Mucosa of descending colon (tissue), 3 donors: ENCODE measurements at regions not wholly inside any gene's neighbourhood (a gene's known extent, or its start where the extent isn't known, plus 50 kb on each side); places are given as distances from the start of the nearest gene placed in this dataset.

Experiments used
- ATAC-seq: fragments of 200-7000 bp; cut with Tn5 transposase; one replicate; pipeline ENCODE4 v1.9.1; 2020; ENCODE audit warnings: mild to moderate bottlenecking, moderate library complexity
- DNase-seq, 3 donors: peaks; one replicate each; pipeline ENCODE4 v3.0.0-alpha.2; 2020
- H3K36me3 ChIP-seq: fragments of 200-600 bp; one replicate; pipeline ENCODE4 v1.8.0; 2021; ENCODE audit warnings: low read depth, mild to moderate bottlenecking
- H3K4me1 ChIP-seq: fragments of 200-600 bp; one replicate; pipeline ENCODE4 v1.8.0; 2021; ENCODE audit warnings: low read depth, mild to moderate bottlenecking
- H3K4me3 ChIP-seq: fragments of 200-600 bp; one replicate; pipeline ENCODE4 v1.8.0; 2021; ENCODE audit warnings: mild to moderate bottlenecking
- H3K9me3 ChIP-seq: fragments of 200-600 bp; one replicate; pipeline ENCODE4 v1.8.0; 2021; ENCODE audit warnings: mild to moderate bottlenecking
- CTCF ChIP-seq: fragments of 200-600 bp; IDR thresholded peaks from one replicate; pipeline ENCODE4 v1.8.0; 2022; ENCODE audit warnings: antibody characterized with exemption, mild to moderate bottlenecking
- intact Hi-C, 2 donors: fragments of 100-400 bp; cut with DNase I in 1 of 2; cut with micrococcal nuclease in 1 of 2; formaldehyde crosslinking; loops; one replicate each; pipeline versions ENCODE4 v1.11.0 to v1.11.1; 2022; cut with DNase I, micrococcal nuclease
- donor health status: DM: no; HTN: no; CAD: no; lungs with moderate emphysema.
- donor health status: DM: no; HTN: no; CAD: no.
- donor health status: DM: no; HTN: yes; CAD: no.

- no peak for TF ChIP-seq CTCF
- no peak for DNase-seq
- no peaks in the 10 kb centered on the region for H3K36me3 ChIP-seq
- H3K9me3 ChIP-seq, result peaks cover 1% of the 10 kb centered on the region
- no peak overlapping the region for H3K4me3 ChIP-seq
- H3K4me1 ChIP-seq, result no peaks in the 10 kb centered on the region
- intact Hi-C loops, result no loop called here
- ATAC-seq, result no peak
These were observed 71.7 kb upstream of the GTSF1L start for GRCh38 chr20:43798291-43799149.

GRCh38 chr20:43794326-43794725, 67.5 kb upstream of the GTSF1L start:
- TF ChIP-seq CTCF, result no peak
- ATAC-seq (no peak), DNase-seq (no peak)
- Histone ChIP-seq H3K36me3 (no peaks in the 10 kb centered on the region), H3K4me3 (no peak overlapping the region), H3K9me3 (no peaks in the 10 kb centered on the region), H3K4me1 (no peaks in the 10 kb centered on the region)
- intact Hi-C loops, result no loop called here

- no peaks in the 10 kb centered on the region for H3K9me3 ChIP-seq
- no peak for ATAC-seq
- no peak overlapping the region for H3K4me3 ChIP-seq
- no peak for DNase-seq
- H3K36me3 ChIP-seq, result no peaks in the 10 kb centered on the region
- intact Hi-C loops, result no loop called here
- no peaks in the 10 kb centered on the region for H3K4me1 ChIP-seq
- no peak for TF ChIP-seq CTCF
These were observed 62.8 kb upstream of the GTSF1L start for GRCh38 chr20:43789593-43789992.

- Histone ChIP-seq H3K9me3 (no peaks in the 10 kb centered on the region), H3K4me1 (no peaks in the 10 kb centered on the region), H3K36me3 (no peaks in the 10 kb centered on the region), H3K4me3 (no peak overlapping the region)
- DNase-seq (no peak), ATAC-seq (no peak)
- intact Hi-C loops, result no loop called here
- no peak for TF ChIP-seq CTCF
These were observed 61.1 kb upstream of the GTSF1L start for GRCh38 chr20:43787937-43788336.

- ATAC-seq (no peak), DNase-seq (no peak)
- TF ChIP-seq CTCF, result no peak
These were observed 60.1 kb upstream of the GTSF1L start for GRCh38 chr20:43786885-43787284.

More at GRCh38 chr20:43786885-43787284, 60.1 kb upstream of the GTSF1L start:
- Histone ChIP-seq H3K36me3 (no peaks in the 10 kb centered on the region), H3K4me1 (no peaks in the 10 kb centered on the region), H3K9me3 (no peaks in the 10 kb centered on the region), H3K4me3 (no peak overlapping the region)
- intact Hi-C loops, result no loop called here
